GM21619 (cell line): ENCODE measurements at regions not wholly inside any gene's neighbourhood (a gene's known extent, or its start where the extent isn't known, plus 50 kb on each side); places are given as distances from the start of the nearest gene placed in this dataset.

Experiments used
- ATAC-seq: cut with Tn5 transposase; IDR thresholded peaks from one replicate; pipeline ENCODE4 v1.9.1; 2021; ENCODE audit not compliant: unreplicated experiment

DNA sequence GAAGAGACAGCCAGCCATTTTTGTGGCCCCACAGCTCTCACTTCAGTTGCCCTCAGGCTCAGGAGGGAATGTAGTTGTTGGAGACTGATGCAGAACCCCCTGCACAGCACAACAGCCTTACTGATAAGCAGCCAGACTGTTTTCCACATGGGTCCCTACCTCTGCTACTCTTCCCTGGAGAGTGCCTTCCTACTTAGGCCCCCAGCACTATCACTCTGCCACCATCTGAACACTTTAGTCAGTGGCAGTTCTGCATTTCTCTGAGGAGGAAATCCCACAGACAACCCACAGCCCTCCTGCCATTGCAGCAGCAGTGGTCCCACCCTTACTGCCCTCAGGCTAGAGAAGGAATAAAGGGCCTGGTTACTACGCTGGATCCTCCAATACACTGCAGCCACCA, 61.8 kb upstream of the PTPRD start:
- ATAC-seq = no peak

DNA sequence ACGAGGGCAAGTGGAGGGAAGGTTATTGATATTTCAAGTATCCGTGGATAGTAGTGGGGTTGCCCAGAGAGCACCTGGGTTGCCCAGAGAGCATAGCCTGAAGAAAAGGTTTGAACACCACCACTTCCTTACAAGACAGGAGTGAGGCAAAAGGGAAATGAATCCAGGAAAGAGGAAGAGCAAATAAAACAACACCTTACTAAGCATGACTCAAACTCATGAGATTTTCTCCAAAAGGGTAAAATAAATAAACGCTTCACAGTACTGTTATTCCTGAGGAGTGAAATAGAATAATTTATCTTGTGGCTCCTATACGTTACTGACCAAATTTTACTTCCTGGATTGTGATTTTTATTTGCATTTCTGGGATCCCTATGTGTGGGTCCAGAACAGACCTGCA, 65.2 kb upstream of the PTPRD start:
- no peak for ATAC-seq

GRCh38 chr9:10678790-10679189, 66.0 kb upstream of the PTPRD start:
- no peak for ATAC-seq

- no peak for ATAC-seq
Measured at GRCh38 chr9:10686943-10687342, 74.1 kb upstream of the PTPRD start.

DNA sequence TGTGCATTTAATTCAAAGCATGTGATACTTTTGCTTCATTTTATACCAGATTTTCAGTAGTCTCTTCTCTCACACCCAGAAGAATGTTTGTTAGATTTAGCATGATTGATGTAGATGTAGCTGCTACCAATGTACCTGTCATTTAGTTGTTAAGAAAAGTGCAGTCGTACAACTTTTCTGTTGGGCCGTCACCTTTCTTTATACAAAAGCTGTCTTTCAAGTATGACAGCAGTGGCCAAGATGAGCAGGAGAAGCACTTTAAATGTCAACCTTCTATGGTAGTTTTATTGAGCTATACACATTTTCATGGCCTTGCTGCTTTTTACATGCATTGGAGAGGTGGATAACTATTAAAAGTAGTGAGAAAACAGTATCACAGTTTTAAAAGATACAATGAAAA, 77.7 kb upstream of the PTPRD start:
- ATAC-seq = no peak

GRCh38 chr9:10697044-10697443, 84.2 kb upstream of the PTPRD start:
- no peak for ATAC-seq

DNA sequence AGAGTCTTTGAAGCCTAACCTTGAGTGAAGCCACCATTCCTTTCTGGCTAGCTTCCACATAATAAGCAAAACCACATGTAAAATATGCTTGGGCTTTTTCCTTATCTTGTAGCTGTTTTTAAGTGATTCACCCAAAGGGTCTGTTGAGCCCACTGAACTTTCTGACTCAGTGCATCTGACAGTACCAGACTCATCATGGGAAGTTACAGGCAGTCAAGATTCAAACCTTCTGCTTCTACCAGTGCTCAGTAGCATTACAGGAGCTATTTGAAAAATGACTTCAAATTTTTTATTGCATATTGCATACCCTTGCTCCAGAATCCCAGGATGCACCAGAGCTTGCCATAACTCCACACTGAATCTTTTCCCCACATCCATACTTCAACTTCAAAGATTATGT, 87.5 kb upstream of the PTPRD start:
- ATAC-seq = no peak

DNA sequence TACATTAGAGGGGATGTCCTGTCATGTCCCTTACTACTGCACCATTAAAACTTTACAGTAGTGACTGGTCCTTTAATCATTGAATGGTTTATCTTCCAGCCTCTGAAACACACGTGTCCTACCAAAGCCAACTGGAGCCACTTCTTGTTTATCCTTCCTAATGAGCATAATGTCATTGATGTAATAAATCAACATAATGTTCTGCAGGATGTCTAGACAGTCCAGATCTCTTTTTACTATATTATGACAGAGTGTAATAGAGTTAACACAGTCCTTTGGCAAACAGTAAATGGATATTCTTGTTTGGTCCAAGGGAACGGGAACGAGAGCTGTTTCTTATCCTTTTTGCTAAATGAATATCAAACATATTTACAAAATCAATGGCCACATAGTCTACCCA, 88.1 kb upstream of the PTPRD start:
- ATAC-seq = no peak

DNA sequence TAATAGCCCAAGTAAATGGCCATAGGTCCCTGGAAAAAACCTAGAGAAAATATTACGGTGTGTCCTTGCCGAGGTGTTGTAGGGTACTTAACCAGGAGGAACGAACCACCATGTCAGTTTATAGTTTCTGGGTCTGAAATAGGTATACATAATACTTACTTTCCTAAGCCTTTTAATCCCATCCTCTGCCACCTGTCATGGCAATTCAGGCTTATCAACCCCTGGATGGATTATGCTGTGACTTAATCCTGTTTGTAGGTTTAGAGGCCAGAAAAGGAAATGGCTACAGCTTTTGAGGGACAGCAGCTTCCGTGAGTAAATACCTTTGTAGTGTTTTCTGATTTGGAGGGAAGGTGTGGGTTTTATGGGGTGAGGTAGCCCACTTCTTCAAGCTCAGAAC, 89.1 kb upstream of the PTPRD start:
- no peak for ATAC-seq

DNA sequence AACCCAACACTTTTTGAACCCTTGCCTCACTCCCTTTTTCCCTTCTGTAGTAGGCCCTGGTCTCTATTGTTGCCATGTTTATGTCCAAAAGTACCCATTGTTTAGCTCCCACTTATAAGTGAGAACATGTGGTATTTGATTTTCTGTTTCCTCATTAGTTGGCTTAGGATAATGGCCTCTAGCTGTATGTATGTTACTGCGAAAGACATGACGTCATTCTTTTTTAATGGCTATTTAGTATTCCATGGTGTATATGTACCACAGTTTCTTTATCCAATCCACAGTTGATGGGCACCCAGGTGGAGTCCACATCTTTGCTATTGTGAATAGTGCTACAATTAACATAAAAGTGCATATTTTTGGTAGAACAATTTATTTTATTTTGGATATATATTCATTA, 90.3 kb upstream of the PTPRD start:
- no peak for ATAC-seq

DNA sequence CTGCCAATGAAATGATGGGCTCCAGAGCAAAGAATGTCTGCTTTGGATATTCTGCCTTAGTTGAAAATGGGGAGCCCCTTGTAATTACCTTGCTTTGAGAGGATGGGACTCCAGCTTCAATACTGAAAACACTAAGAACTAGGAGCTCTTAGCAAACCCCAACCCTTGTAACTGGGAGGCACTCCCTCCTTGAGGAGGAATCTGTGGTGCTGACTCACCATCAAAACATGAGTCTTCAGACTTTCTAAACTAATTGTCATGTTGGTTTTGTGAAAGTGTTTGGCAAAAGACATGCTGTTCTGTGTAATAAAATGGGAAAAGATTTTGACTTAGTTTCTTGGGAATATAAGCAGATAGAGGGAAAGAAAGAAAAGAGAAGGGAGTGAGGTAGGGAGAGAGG, 91.9 kb upstream of the PTPRD start:
- no peak for ATAC-seq

GRCh38 chr9:10705383-10705782, 92.6 kb upstream of the PTPRD start:
- ATAC-seq = no peak

GRCh38 chr9:10706788-10707187, 94.0 kb upstream of the PTPRD start:
- no peak for ATAC-seq

- ATAC-seq = no peak
Measured at GRCh38 chr9:10721301-10721700, 108.5 kb upstream of the PTPRD start.

- no peak for ATAC-seq
Measured at GRCh38 chr9:10729213-10729612, 116.4 kb upstream of the PTPRD start.

GRCh38 chr9:10744669-10745068, 131.9 kb upstream of the PTPRD start:
- ATAC-seq = no peak

DNA sequence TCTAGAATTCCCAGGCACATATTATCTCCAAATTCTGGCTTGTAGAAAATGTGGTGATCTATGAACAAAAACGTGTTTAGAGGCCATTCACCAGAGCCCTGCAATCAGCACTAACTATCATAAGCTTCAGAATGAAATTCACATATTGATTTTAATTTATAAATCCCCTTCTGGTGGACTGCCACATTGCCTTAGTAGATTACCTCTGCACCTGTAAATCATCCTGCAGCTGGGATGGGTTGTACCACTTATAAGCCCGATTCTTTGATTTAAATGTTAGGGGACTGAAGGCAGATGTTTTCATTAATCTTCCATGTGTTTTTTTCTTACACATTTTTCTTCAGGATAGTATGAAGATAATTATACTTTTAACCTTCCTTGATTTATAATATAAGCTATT, 140.7 kb upstream of the PTPRD start:
- no peak for ATAC-seq

DNA sequence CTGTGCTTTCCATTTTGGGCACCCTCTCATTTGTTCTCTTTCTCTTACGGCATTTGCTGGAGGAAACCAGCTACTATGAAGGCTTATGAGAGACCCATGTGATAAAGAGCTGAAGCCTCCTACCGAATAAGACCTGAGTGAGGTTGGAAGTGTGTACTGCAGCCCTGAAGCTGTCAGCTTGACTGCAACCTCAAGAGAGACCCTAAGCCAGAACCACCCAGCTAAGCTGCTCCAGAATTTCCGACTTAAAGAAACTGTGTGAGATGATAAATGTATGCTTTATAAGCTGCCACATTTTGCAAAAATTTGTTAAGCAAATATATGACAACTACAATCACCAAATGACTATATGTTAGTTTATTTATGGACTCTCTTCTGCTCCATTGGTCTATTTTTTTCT, 151.7 kb upstream of the PTPRD start:
- no peak for ATAC-seq

DNA sequence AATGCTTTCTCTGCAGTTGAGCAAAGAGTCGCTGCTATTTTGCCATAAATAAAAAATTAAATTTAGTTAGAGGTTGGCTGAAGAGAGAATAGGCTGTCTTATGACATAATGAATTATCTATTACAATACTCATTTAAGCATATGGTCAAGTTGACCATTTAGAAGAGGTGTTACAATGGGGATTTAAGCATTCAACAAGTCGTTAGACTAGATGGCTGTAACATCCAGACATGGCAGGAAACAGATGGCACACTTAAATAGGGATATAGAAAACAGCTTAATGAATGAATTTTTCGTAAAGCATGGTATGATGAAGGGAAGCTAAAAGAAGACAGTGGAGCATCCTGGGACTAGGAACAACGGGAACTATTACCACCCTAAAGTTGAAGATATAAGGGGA, 160.3 kb upstream of the PTPRD start:
- ATAC-seq = no peak

- no peak for ATAC-seq
Measured at GRCh38 chr9:10774051-10774450, 161.2 kb upstream of the PTPRD start.

DNA sequence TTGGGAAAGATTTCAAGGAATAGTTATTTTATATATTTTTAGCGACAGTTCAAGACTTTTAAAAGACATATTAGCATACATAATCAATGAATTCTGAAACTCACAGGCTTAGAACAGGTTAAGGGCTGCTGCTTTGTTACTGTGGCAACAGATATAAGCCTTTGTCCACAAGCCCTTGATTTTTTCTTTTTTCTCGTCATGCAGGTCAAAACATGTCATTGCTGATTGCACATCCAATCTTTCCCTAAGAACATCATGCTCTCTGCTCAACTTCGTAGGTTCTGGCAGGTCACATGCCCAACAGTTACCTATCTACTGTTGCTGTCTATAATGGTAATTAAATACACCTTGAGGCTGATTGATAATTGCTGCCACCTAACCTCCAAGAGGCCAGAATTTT, 172.5 kb upstream of the PTPRD start:
- no peak for ATAC-seq

GRCh38 chr9:10793306-10793705, 180.5 kb upstream of the PTPRD start:
- ATAC-seq = no peak

DNA sequence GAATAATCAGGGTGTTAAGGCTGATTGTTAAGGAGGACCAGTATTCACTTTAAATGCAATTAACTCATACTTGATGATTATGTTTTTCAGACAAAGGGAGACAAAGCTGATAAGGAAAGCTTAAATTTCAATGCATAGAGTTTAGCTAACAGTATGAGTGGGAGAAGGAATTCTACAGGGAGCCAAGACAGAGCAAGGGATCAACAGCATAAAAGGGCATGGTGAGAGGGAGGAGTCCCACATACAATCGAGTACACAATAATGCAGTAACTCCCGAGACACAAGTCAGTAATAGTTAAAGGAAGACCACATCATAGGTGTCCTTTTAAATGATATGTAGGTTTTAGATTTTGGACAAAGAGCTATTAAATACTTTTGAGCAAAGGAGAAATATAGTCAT, 191.7 kb upstream of the PTPRD start:
- no peak for ATAC-seq

GRCh38 chr9:10806868-10807267, 194.1 kb upstream of the PTPRD start:
- ATAC-seq = no peak
